ENCODE measurements at regions not wholly inside any gene's neighbourhood (a gene's known extent, or its start where the extent isn't known, plus 50 kb on each side); places are given as distances from the start of the nearest gene placed in this dataset.

GRCh38 chr13:97802213-97802612 is 151.3 kb upstream of the IPO5 start:
- DNase-seq: no peak
- H3K4me1 Mint-ChIP-seq: no peaks in the 10 kb centered on the region
- no peaks in the 10 kb centered on the region for H3K36me3 Mint-ChIP-seq (ENCODE audit: low read depth)
- H3K27me3 Mint-ChIP-seq: peaks cover 8% of the 10 kb centered on the region
- ATAC-seq: no peak
- H3K27ac Mint-ChIP-seq: no peak overlapping the region
- H3K4me3 Mint-ChIP-seq: no peak overlapping the region
- H3K9me3 ChIP-seq (ENCODE audit: control insufficient read depth, low read length, poor library complexity, severe bottlenecking): no peaks in the 10 kb centered on the region

- H3K4me3 Mint-ChIP-seq: no peak overlapping the region
- ATAC-seq (no peak), DNase-seq (no peak)
- peaks cover 5% of the 10 kb centered on the region for H3K9me3 ChIP-seq (ENCODE audit: control insufficient read depth, low read length, poor library complexity, severe bottlenecking)
- no peaks in the 10 kb centered on the region for H3K4me1 Mint-ChIP-seq
- H3K27ac Mint-ChIP-seq: no peak overlapping the region
- peaks cover 22% of the 10 kb centered on the region for H3K27me3 Mint-ChIP-seq
- H3K36me3 Mint-ChIP-seq (ENCODE audit: low read depth): no peaks in the 10 kb centered on the region
Observed at GRCh38 chr13:97809576-97809975, 143.9 kb upstream of the IPO5 start.

DNA sequence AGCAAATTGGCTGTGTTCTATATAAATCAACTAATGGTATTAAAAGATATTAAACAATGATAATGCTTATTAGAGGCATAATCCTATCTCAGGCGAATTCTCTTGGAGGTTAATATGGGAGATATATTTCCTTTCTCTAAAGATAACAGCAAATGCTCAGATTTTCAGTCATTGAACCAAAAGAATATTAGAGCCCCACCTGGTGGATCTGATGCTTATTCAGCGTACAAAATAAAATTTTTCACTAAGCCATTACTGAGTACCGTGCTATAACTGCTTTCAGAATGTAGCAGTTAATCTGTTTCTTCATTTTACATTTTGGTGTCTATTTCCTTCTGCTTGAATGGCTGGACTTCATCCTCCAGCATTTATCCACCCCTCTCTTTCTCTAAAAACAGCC is 143.3 kb upstream of the IPO5 start:
- no peaks in the 10 kb centered on the region for H3K4me1 Mint-ChIP-seq
- H3K4me3 Mint-ChIP-seq: no peak overlapping the region
- no peaks in the 10 kb centered on the region for H3K36me3 Mint-ChIP-seq (ENCODE audit: low read depth)
- ATAC-seq (no peak), DNase-seq (no peak)
- H3K9me3 ChIP-seq (ENCODE audit: control insufficient read depth, low read length, poor library complexity, severe bottlenecking): peaks cover 5% of the 10 kb centered on the region
- no peak overlapping the region for H3K27ac Mint-ChIP-seq
- H3K27me3 Mint-ChIP-seq: peaks cover 22% of the 10 kb centered on the region

GRCh38 chr13:97822377-97822776 is 131.1 kb upstream of the IPO5 start:
- peaks cover 20% of the 10 kb centered on the region for H3K27me3 Mint-ChIP-seq
- no peak overlapping the region for H3K4me3 Mint-ChIP-seq
- no peak overlapping the region for H3K27ac Mint-ChIP-seq

DNA sequence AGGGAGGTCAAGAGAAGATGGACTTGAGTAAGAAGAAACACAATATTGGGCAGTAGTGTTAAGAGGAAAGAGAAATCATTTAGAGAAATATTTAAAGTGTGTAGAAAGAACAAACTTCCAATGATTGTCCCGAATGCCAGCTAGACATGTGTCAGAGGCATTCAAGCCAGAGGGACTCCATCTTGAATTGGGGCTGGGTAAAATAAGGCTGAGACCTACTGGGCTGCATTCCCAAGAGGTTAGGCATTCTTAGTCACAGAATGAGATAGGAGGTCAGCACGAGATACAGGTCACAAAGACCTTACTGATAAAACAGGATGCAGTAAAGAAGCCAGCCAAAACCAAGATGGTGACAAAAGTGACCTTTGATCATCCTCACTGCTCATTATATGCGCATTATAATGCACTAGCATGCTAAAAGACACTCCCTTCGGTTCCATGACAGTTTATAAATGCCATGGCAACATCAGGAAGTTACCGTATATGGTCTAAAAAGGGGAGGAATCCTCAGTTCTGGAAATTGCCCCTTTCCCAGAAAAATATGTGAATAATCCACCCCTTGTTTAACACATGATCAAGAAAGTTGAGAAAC is 127.0 kb upstream of the IPO5 start:
- ATAC-seq: no peak
- H3K27me3 Mint-ChIP-seq: peaks cover 10% of the 10 kb centered on the region
- no peaks in the 10 kb centered on the region for H3K4me1 Mint-ChIP-seq
- no peak overlapping the region for H3K4me3 Mint-ChIP-seq
- H3K36me3 Mint-ChIP-seq (ENCODE audit: low read depth): no peaks in the 10 kb centered on the region
- no peaks in the 10 kb centered on the region for H3K9me3 ChIP-seq (ENCODE audit: control insufficient read depth, low read length, poor library complexity, severe bottlenecking)
- DNase-seq: no peak
- H3K27ac Mint-ChIP-seq: no peak overlapping the region

More at GRCh38 chr13:97822377-97822776, 131.1 kb upstream of the IPO5 start:
- DNase-seq (no peak), ATAC-seq (no peak)
- no peaks in the 10 kb centered on the region for H3K9me3 ChIP-seq (ENCODE audit: control insufficient read depth, low read length, poor library complexity, severe bottlenecking)
- no peaks in the 10 kb centered on the region for H3K4me1 Mint-ChIP-seq
- H3K36me3 Mint-ChIP-seq (ENCODE audit: low read depth): peaks cover 2% of the 10 kb centered on the region

DNA sequence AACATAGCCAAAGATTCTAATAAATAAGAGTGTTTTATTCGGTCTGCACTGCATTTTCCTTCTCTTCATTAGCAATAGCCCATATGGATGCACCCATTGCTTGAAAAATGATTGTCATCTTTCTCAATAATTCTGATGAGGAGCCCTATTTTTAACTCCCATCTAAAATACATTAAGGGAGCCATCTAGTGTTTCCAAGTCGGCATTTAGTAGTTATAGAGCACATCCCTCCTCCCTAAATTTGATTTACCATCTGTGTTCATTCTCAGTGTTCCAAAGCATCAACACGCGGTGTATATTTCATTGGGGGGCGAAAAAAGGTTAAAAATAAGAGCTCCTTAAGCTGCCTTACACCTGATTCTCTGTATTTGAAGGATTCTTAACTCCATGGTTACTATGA is 119.2 kb upstream of the IPO5 start:
- DNase-seq (no peak), ATAC-seq (no peak)
- H3K4me3 Mint-ChIP-seq: no peak overlapping the region
- H3K4me1 Mint-ChIP-seq: no peaks in the 10 kb centered on the region
- peaks cover 4% of the 10 kb centered on the region for H3K27me3 Mint-ChIP-seq
- no peaks in the 10 kb centered on the region for H3K36me3 Mint-ChIP-seq (ENCODE audit: low read depth)
- no peaks in the 10 kb centered on the region for H3K9me3 ChIP-seq (ENCODE audit: control insufficient read depth, low read length, poor library complexity, severe bottlenecking)
- H3K27ac Mint-ChIP-seq: no peak overlapping the region

DNA sequence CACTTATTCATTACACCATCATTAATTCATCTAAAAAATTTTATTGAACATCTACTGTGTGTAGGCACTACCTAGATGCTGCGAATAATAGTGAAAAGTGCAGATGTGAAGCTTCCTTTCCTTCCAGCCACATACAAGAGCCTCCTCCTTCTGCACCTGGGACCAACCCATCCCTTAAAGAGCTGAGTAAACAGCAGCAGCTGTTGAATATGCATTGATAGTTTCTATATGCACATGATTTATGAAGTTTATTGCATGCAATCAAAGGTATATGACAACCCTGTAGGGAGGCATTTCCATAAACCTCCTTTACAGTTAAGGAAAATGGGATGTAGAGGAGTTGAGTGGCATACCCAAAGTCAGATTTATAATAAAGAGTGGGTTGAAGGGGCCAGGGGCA is 110.3 kb upstream of the IPO5 start:
- no peak for DNase-seq
- no peak overlapping the region for H3K27ac Mint-ChIP-seq
- H3K9me3 ChIP-seq (ENCODE audit: control insufficient read depth, low read length, poor library complexity, severe bottlenecking): no peaks in the 10 kb centered on the region
- no peak overlapping the region for H3K4me3 Mint-ChIP-seq
- H3K36me3 Mint-ChIP-seq (ENCODE audit: low read depth): no peaks in the 10 kb centered on the region
- no peak for ATAC-seq
- peaks cover 30% of the 10 kb centered on the region for H3K27me3 Mint-ChIP-seq
- H3K4me1 Mint-ChIP-seq: no peaks in the 10 kb centered on the region

DNA sequence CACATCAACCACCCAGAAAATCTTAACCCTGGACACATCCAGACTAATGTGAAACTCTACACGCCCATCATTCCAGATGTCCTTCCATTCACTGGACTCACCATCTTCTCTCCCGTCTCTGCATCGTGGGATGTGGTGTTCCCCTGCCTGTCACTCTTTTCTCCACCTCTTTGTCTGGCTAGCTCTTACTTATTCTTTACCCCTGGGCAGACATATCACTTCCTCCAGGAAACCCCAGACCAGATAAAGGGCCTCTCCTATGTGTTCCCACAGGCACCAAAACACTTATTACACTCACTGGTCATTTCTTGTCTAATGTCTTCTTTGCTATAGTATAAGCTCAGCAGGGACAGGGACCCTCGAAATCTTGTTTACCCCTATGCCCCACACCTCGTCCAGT is 109.3 kb upstream of the IPO5 start:
- DNase-seq (no peak), ATAC-seq (no peak)
- Mint-ChIP-seq H3K27ac (no peak overlapping the region), H3K27me3 (peaks cover 33% of the 10 kb centered on the region), H3K4me3 (no peak overlapping the region), H3K36me3 (ENCODE audit: low read depth) (no peaks in the 10 kb centered on the region), H3K4me1 (no peaks in the 10 kb centered on the region)
- H3K9me3 ChIP-seq (ENCODE audit: control insufficient read depth, low read length, poor library complexity, severe bottlenecking): no peaks in the 10 kb centered on the region

GRCh38 chr13:97848886-97849285 is 104.6 kb upstream of the IPO5 start:
- ATAC-seq (no peak), DNase-seq (no peak)
- peaks cover 37% of the 10 kb centered on the region for H3K27me3 Mint-ChIP-seq
- H3K4me3 Mint-ChIP-seq: no peak overlapping the region
- H3K36me3 Mint-ChIP-seq (ENCODE audit: low read depth): peaks cover 2% of the 10 kb centered on the region
- no peaks in the 10 kb centered on the region for H3K4me1 Mint-ChIP-seq
- no peaks in the 10 kb centered on the region for H3K9me3 ChIP-seq (ENCODE audit: control insufficient read depth, low read length, poor library complexity, severe bottlenecking)
- no peak overlapping the region for H3K27ac Mint-ChIP-seq

DNA sequence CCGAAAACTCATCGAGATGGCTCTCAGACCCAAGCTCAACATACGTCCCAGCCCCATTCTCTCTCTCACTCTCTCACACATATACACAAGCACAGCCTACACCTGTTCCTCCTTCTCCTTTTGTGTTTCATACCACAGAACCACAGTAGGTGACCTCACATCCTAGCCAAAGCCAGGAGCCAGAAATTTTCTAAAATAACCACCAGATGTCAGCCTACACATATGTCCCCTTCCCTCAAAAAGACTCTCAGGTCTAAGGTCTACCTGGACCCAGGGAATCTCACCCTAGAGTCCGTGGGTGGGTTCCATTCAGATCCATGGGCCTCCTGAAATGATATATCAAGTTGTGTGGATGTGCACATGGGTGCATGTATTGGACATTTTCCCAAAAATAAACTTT is 104.2 kb upstream of the IPO5 start:
- Mint-ChIP-seq H3K27me3 (peaks cover 41% of the 10 kb centered on the region), H3K27ac (no peak overlapping the region), H3K4me3 (no peak overlapping the region), H3K4me1 (peaks cover under 1% of the 10 kb centered on the region), H3K36me3 (ENCODE audit: low read depth) (peaks cover 2% of the 10 kb centered on the region)
- ATAC-seq (no peak), DNase-seq (no peak)
- H3K9me3 ChIP-seq (ENCODE audit: control insufficient read depth, low read length, poor library complexity, severe bottlenecking): no peaks in the 10 kb centered on the region

DNA sequence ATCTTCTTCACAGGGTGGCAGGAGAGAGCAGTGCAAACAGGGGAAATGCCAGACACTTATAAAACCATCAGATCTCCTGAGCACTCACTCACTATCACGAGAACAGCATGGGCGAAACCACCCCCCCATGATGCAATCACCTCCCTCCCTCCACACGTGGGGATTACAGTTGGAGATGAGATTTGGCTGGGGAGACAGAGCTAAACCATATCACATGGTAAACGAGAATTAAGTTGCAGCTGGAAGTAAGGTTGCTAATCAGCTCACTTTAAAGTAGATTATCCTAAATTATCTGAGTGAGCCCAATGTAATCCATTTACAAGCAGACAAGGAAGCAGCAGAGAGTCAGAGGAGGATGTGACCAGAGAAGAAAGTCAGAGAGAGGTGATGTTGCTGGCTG is 102.2 kb upstream of the IPO5 start:
- H3K27me3 Mint-ChIP-seq: peaks cover 47% of the 10 kb centered on the region
- no peak for DNase-seq
- no peaks in the 10 kb centered on the region for H3K9me3 ChIP-seq (ENCODE audit: control insufficient read depth, low read length, poor library complexity, severe bottlenecking)
- peaks cover 2% of the 10 kb centered on the region for H3K36me3 Mint-ChIP-seq (ENCODE audit: low read depth)
- H3K4me1 Mint-ChIP-seq: peaks cover 2% of the 10 kb centered on the region
- no peak overlapping the region for H3K27ac Mint-ChIP-seq
- H3K4me3 Mint-ChIP-seq: no peak overlapping the region
- no peak for ATAC-seq

GRCh38 chr13:97852181-97852874 is 101.1 kb upstream of the IPO5 start:
- H3K27me3 Mint-ChIP-seq: peaks cover 51% of the 10 kb centered on the region
- H3K4me3 Mint-ChIP-seq: no peak overlapping the region
- H3K4me1 Mint-ChIP-seq: peaks cover 2% of the 10 kb centered on the region
- ATAC-seq (no peak), DNase-seq (no peak)
- H3K9me3 ChIP-seq (ENCODE audit: control insufficient read depth, low read length, poor library complexity, severe bottlenecking): no peaks in the 10 kb centered on the region
- peaks cover 2% of the 10 kb centered on the region for H3K36me3 Mint-ChIP-seq (ENCODE audit: low read depth)
- no peak overlapping the region for H3K27ac Mint-ChIP-seq

DNA sequence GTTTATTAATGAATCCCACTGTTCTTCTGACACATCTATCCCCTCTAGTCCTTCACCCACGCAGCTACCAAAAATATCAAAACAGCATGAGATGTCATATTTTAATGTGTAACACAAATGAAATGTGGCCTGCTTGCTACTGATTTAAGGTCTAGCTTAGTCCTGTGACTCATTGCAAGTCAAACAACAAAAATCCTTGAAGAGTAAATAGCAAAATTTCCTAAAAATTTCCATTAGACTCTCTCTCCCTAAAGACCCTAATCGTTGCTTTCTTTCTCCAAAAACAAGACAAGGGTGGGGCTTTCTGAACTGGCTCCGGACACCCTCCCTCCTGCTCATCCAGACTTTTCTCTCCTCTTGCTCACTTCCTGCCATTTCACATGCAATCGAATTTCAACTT is 99.9 kb upstream of the IPO5 start:
- Mint-ChIP-seq H3K36me3 (ENCODE audit: low read depth) (peaks cover 2% of the 10 kb centered on the region), H3K27me3 (peaks cover 52% of the 10 kb centered on the region), H3K4me1 (peaks cover 2% of the 10 kb centered on the region), H3K27ac (no peak overlapping the region), H3K4me3 (no peak overlapping the region)
- DNase-seq (no peak), ATAC-seq (no peak)
- no peaks in the 10 kb centered on the region for H3K9me3 ChIP-seq (ENCODE audit: control insufficient read depth, low read length, poor library complexity, severe bottlenecking)

Measured in T-helper 17 cell (primary cell).